GM21367 (cell line): ENCODE measurements at regions not wholly inside any gene's neighbourhood (a gene's known extent, or its start where the extent isn't known, plus 50 kb on each side); places are given as distances from the start of the nearest gene placed in this dataset.
"Not testable (repeated sequence)": the region's sequence is repeated elsewhere in the genome, so short reads cannot be mapped to it uniquely, and the experiment has no call there.

ENCODE experiments used
- ATAC-seq: cut with Tn5 transposase; IDR thresholded peaks from one replicate; pipeline ENCODE4 v1.9.1; 2021; ENCODE audit not compliant: unreplicated experiment

- ATAC-seq: peak; percentile 100
These were observed 121.3 kb upstream of the FBXO28 start for GRCh38 chr1:223992456-223993246.

- ATAC-seq: not testable (repeated sequence)
These were observed 122.5 kb upstream of the FBXO28 start for GRCh38 chr1:223991297-223991857.

- ATAC-seq: not testable (repeated sequence)
These were observed 116.2 kb upstream of the TP53BP2 start for GRCh38 chr1:223961985-223962384.

- not testable (repeated sequence) for ATAC-seq
These were observed 107.1 kb upstream of the TP53BP2 start for GRCh38 chr1:223952801-223953200.

- not testable (repeated sequence) for ATAC-seq
These were observed 105.8 kb upstream of the TP53BP2 start for GRCh38 chr1:223951551-223951950.

GRCh38 chr1:223949944-223950343, 104.2 kb upstream of the TP53BP2 start:
- not testable (repeated sequence) for ATAC-seq

GRCh38 chr1:223948041-223948440, 102.3 kb upstream of the TP53BP2 start:
- not testable (repeated sequence) for ATAC-seq

GRCh38 chr1:223936592-223936991, 90.8 kb upstream of the TP53BP2 start:
- ATAC-seq: not testable (repeated sequence)

- ATAC-seq: not testable (repeated sequence)
These were observed 85.7 kb upstream of the TP53BP2 start for GRCh38 chr1:223931476-223931875.

GRCh38 chr1:223920805-223921204, 75.1 kb upstream of the TP53BP2 start:
- not testable (repeated sequence) for ATAC-seq

GRCh38 chr1:223915476-223915875, 69.7 kb upstream of the TP53BP2 start:
- not testable (repeated sequence) for ATAC-seq

GRCh38 chr1:223913715-223914114, 68.0 kb upstream of the TP53BP2 start:
- not testable (repeated sequence) for ATAC-seq

- not testable (repeated sequence) for ATAC-seq
These were observed 62.3 kb upstream of the TP53BP2 start for GRCh38 chr1:223907943-223908587.

GRCh38 chr1:223903221-223903620, 57.5 kb upstream of the TP53BP2 start:
- ATAC-seq: not testable (repeated sequence)

- not testable (repeated sequence) for ATAC-seq
These were observed 54.0 kb upstream of the TP53BP2 start for GRCh38 chr1:223899775-223900174.

- ATAC-seq: not testable (repeated sequence)
These were observed 51.4 kb upstream of the TP53BP2 start for GRCh38 chr1:223897097-223897496.

- not testable (repeated sequence) for ATAC-seq
These were observed 50.2 kb upstream of the TP53BP2 start for GRCh38 chr1:223895950-223896349.
